HPDE6-E6E7 (cell line): ENCODE measurements at regions not wholly inside any gene's neighbourhood (a gene's known extent, or its start where the extent isn't known, plus 50 kb on each side); places are given as distances from the start of the nearest gene placed in this dataset.
"Not testable (repeated sequence)": the region's sequence is repeated elsewhere in the genome, so short reads cannot be mapped to it uniquely, and the experiment has no call there.

ENCODE experiments used
- DNase-seq: peaks from one replicate; pipeline ENCODE4 v3.0.0; 2011; ENCODE audit warnings: missing footprints; ENCODE audit errors: extremely low spot score

DNA sequence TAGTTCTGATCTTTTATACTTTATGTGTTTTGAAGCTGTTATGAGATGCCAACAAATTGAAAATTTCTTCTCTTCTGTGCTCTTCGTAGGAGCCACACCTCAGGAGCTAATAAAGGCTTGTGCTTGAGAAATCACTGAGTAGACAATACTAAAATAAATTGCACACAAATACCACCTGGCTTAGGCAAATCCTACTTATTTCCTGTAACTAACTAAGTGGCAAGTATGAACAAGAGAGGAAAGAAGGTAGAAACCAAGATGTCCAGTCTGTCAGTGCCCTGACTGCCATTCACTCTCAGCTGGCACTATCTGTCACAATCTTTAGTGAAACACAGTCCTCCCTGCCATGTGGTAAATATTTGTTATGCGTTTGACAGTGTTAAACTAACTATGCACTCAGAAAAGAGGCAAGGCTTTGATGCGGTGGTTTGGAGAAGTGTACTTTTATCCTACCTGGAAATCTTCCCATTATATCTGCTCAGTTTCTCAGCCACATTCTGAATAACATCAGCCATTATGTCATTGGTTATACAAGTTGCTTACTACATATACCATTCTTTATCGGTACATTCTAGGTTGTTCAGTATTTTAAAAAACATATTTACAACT lies 293.4 kb upstream of the VWC2 start:
- DNase-seq = no peak

DNA sequence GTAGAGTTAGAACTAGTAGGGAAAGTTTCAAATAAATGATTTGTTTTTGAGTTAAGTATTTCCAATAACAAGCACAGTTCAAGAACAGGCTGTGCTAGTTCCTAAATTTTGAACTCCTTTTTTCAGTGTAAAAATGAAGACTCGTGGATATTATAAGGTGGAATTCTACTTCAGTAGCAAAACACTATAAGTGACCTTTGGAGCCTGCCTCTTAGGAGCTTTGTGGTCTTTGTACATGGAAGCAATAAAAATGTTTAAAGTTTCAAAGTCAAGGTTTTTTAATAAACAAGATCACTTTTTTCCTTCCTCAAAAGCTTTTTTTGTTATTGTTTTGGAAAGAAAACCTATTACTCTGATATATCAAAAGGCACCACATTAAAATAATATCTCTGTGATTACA lies 292.4 kb upstream of the VWC2 start:
- DNase-seq = no peak

DNA sequence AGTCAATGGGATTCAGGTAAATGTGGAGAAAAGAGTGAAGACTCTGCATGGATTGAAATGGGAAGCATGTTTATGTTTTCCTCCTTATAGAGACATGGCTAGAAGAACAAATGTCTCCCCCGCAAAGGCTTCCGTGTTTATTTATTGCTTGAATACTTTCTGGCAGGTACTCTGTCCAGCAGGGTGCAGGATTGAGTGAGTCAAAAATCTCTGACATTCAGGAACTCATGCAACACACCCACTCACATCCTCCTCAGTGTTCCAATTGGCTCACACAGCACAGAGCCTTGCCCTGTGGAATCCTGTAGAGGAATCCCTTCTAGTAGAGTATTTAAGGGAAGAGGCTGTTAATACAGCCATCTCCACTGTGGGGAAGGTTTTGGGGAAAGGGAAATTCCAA lies 290.3 kb upstream of the VWC2 start:
- peak; percentile 26 for DNase-seq

DNA sequence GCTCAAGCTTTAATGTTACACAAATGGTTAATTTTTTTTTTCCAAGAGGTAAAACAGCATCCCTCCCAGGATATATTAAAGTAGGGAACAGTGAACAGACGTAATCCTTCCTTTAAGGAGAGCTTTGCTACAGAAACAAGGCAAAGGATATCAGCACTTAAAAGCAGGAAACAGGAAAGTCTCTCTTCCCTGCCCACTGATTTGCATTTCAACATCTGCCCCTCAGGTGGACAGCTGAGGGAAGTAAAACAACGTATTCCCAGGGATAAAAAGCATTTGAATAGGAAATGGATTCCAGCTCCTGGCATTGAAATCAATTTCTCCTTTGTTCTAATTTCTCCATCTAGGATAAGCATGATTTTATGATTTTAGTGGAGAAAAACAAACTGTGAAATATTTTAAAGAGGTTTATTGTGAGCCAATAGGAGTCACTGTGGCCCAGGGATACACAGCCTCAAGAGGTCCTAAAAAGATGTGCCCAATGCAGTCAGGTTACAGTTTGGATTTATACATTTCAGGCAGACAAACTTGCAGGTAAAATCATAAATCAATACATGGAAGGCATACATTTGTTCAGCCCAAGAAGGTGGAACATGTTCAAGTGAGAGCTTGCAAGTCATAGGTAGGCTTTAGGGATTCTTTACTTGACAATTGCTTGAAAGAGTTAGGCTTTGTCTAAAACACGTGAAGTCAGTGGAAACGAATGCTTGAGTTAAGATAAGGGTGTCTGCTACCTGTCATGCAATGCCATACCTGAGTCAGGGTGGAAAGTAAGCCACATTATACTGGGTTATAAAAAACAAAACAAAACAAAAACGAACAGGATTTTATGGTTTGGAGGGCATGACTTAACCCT lies 286.2 kb upstream of the VWC2 start:
- no peak for DNase-seq

DNA sequence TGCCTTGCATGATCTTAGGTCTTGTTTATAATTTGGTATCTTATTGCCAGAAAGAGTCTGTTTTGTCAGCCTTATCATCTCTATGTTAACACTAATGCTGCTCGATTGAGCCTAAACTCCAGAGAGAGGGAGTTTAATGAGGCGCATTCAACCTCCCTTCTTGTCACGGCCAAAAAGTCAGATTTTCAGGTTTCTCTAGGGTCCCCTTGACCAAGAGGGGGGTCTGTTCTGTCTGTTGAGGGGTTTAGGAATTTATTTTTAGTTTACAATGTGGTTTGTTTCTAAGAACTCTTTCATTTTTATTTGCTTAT lies 285.7 kb upstream of the VWC2 start:
- DNase-seq = no peak

DNA sequence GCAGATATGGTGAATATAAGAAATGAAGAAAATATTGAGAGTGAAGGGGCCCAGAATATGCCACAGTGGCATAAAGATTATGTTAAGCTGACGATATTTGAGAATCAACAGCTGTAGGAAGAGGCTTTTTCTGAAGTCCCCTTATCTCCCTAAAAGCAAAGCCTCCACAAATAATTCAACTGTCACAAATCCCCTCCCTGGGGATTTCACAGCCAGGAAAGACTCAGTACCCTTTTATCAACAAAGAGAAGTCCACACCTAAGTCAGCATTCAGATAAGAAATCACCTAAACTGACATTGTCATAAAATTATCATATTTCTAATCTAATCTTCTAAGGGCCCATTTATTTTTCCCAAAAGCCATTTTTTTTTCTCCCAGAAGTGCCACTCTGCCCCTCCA lies 284.9 kb upstream of the VWC2 start:
- DNase-seq = no peak

DNA sequence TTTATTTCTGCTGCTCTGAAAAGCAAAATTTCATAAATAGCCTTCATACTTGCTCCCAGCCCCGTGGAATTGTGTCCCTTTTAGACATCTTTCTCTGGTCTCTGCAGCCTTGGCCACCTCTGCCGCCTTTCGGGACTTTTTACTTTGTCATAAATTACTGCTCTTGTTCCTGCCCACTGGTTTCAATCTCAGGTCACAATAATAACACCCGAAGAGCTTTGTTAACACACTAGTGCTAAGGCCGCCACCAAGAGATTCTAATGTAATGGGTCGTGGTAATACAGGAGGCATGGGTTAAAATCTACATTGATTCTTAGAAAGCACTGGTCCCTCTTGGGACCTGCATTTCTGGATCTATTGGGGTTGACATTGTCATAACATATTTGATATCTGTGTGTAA lies 276.0 kb upstream of the VWC2 start:
- DNase-seq = no peak

DNA sequence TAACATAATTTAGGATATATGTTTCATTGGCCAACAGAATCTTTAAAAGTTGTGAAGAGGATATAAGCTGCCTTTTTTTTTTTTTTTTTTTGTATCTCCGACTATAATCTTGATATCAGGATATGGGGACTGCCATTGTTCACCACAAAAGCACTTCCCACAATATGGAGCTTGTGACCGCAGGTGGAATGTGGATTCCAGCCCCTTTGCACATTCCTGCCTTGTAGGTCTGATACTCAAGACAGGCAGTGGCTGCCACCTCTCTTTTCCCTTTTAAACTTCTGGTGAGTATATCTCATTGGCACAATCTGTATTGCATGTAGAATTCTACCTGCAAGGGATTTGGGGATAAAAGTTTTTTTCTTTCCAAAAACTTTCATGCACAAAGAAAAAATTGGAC lies 272.7 kb upstream of the VWC2 start:
- no peak for DNase-seq

DNA sequence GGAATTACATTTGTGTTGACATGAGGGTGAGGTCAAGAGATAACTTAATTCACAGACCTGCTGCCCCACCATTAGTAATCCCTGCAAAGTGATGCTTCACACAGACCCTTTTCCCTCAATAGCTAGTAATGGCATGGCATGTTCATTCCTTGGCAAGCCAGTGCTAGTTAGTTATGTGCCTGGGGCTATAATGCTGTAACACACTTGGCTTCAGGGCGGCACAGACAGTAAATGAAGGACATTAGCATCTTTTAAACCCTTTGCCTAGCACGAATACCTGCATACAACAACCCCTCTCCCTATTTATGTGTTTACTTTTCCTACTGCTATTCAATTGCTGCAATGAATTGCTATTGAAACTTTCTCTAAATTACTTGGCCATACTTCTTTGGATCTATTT lies 266.2 kb upstream of the VWC2 start:
- DNase-seq = not testable (repeated sequence)

DNA sequence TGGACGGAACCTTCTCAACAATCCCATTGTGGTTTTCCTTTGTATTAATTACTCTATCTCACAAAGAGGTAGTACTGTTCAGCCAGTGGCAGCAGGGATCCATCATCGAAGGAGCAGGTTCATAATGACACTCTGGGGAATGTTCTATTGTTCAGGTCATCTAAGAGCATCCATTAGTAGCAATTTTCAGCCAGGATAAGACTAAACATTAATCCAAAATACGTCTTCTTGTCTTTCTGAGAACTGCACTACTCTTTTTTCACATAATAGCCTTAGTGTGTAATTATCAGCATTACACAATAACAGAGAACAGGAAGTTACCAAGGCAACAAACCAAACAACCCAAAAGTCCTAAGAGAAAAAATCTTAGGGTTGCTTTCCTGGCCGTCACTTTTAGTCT lies 259.5 kb upstream of the VWC2 start:
- DNase-seq = no peak

DNA sequence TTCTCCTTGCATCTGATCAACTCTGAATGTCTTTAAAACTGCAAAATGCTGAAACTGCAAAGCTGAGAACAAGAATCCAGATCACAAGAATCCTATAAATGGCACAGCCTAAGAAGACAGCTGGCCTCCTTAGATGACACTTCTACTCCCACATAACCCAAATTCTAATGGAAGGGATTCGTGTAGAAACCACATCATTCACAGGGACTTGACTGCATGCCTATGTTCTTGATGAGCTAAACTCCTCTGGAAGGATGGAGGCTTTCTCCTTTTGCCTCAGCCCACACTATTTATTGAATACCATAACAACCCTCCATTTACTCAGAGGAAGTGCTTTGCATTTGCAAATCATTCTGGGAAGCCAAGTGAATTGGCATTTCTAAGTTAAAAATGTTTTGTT lies 252.5 kb upstream of the VWC2 start:
- no peak for DNase-seq

DNA sequence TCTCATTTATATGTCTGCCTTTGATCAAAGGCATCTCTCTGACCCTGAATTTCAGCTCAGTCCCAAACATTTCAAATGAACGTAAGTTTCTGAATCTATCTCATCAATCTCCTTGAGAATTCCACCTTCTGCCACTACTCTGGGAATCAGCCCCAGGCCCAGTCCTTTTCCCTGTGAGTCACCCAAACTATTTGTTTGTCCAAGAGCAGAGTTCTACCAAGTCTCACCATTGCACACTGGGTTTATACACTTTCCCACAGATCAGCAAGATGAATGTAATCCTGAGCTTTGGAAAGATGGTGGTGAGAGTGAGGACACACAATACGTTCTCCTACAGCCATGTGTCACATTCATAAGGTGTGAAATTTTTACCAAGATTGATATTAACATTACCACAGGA lies 251.3 kb upstream of the VWC2 start:
- DNase-seq = no peak

DNA sequence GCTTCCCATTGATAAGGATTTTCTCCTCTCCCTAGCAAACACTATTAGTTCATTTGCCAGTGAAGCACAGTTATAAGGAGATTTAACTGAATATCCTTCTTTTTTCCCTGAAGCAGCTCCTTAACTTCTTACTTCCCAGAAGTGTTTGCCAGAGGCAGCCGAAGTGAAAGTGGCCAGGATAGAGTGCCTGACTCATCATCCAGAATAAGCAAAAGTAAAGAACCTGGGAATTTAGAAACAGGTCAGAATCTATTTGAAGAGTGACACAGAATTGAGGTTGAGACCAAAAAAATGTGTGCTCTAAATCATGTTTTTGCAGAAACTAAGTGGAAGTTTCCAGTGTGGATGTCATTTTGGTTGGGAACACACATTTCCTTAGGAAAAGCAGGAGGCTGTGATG lies 249.6 kb upstream of the VWC2 start:
- DNase-seq = no peak

DNA sequence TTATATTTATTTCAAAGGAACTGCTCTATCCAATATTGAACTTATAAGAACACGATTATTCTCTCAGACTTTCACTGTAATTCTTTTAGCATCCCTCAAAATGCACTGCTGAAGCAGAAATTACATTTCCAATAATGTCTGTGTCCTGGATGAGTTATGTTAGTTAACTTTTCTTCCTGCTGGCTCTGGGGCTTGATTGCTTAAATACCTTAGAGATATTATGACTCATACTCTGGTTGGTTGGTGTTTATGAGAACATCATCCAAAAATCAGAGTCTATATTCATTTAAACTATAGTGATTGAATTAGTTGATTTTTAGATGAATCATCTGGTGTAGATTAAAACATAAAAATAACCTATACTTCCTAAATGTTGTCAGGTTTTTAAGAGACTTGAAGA lies 246.3 kb upstream of the VWC2 start:
- no peak for DNase-seq

DNA sequence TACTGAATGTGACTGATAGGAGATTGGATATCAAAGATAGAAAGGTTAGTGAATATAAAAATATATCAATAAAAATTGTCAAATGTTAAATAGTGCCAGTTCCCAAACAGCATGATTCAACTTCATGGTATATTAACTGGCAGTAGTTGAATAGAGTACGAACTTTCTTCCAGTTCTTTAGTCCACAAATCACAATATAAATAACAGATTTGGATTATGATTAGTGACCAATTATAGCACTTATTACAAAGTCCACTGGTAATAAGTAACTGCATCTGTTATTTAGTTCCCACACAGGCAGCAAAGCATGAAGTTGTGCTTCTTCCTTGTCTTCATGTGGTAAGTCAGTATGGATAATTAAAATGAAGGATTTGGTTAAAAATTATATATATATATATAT lies 243.0 kb upstream of the VWC2 start:
- no peak for DNase-seq

DNA sequence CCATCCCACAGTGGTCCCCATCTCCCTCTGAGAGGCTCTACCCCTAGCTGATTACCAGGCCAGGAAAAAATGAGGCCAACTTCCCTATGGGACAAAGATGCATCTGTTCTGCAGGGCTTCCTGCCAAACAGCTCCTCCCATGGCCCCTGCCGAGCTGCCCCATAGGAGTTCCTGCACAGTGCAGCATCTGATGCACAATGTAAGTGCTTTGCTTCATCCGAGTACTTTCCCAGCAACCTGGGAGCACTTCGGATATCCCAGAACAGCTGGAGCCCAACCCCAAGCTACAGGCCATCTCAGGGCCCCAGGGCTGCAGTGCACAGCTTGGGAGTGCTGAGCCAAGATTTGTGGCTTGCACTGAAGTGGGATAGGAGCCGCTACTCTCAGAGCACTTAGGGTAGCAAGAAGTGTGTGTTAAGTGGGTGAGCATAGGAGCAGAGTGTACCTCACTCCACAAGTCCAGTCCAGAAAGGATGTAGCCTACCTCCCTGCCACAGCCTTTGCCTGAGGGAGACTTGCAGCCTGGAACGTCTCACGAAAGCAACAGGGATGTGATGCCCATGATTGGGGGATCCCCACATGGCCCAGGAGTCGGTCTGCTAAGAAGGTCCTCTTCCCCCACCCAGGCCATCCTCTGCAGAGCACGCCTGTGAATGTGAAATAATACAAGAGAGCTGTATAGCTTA lies 209.6 kb upstream of the VWC2 start:
- no peak for DNase-seq

DNA sequence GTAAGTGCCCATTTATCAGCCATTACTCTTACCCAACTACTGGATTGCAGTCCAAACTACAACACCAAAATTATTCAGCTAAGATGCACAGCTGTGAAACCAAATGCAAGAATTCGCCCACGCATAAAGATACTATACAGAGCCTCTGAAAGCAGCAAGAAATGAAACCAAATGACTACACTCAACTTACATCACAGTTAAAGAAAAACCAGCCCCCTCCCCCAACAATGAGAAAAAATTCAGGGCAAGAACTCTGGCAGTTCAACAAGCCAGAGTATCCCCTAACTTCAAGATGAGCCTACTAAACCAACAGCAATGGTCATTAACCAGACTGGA lies 209.1 kb upstream of the VWC2 start:
- DNase-seq = no peak

DNA sequence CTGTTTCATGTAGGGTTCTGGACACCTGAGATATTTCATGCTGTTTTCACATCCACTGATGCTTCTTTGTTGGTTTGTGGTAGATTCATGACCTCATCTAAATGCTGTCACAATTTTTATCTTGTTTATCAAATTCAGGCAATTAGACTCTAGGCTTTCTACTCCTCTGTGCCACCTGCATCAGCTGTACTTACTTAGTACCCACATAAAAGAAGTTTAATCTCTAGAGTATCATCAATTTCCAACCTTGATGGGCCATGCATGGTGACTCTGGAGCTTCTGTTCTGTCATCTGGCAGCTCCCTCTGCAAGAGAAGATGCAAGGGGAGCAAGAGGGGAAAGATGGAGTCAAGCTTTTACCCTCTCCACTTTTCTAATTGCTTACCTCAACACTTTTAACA lies 195.9 kb upstream of the VWC2 start:
- no peak for DNase-seq

DNA sequence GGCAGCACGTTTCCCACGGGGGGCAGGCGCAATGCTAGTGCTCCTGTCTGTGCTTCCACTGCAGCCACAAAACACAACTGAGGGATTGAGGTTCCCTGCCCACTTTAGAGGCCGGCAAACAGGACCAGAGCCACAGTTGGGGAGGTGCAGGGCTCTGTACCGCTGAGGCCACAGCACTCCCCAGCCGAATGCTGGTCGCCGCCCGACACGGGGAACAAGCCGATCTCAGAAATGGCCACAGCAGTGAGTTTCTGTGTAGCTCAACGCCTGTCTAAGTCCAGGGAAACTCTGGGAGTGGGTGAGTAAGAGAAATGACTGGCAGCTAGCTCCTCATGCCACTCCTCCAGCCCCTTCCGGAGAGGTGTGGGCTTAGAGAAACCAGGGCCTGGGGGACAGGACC lies 194.0 kb upstream of the VWC2 start:
- DNase-seq = no peak

DNA sequence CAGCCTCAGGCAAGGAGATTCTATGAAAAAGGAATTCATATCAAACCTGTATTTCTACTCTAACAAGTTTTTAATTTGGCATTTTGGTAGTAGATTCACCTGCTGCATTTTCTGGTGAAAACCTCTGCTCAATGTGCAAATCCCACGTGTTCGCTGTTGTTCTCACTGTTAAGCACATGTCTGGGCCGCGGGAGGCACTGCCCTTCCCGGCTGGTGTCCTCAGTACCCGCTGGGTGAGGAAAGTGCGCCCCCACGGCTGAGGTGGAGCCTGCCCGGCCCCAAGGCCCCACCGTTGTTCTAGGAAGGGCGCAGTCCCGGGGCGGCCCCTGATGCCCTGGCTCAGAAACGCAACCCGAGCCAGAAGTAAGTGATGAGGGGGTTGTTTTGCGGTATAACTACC lies 193.4 kb upstream of the VWC2 start:
- no peak for DNase-seq

DNA sequence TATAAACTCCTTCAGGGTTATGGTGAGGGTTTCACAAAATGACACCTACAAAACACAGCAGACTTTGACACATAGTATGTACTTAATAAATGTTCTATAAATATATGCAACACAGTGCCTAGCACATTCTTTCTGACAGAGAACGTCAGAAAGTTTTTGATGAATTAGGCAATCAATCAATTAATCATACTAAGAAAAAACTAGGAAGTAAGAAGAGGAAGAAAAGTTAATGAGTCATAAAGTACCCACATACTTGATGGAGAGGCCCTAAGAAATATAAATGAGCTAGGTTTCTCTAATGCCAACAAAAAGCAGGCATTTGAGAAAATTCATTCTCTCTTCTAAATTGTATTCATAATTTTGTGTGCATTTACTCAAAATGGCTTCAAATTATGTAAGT lies 192.7 kb upstream of the VWC2 start:
- no peak for DNase-seq

DNA sequence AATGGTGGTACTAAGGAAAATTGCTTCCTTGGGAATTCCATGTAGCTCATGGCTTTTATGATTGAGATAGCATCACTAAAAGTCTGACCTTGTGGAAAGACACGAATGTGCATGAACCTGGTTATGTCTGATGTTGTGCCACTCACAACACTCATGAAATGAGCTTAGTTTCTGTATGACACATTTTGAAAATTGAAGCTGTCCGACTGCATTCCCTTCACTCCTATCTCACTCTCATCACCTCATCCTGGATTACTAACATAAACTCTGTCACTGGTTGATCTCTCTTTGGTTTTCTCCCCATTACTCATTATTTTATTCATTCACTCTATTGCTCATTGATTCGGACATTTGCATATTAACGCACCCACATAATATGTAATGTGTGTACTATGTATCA lies 190.0 kb upstream of the VWC2 start:
- DNase-seq = no peak

DNA sequence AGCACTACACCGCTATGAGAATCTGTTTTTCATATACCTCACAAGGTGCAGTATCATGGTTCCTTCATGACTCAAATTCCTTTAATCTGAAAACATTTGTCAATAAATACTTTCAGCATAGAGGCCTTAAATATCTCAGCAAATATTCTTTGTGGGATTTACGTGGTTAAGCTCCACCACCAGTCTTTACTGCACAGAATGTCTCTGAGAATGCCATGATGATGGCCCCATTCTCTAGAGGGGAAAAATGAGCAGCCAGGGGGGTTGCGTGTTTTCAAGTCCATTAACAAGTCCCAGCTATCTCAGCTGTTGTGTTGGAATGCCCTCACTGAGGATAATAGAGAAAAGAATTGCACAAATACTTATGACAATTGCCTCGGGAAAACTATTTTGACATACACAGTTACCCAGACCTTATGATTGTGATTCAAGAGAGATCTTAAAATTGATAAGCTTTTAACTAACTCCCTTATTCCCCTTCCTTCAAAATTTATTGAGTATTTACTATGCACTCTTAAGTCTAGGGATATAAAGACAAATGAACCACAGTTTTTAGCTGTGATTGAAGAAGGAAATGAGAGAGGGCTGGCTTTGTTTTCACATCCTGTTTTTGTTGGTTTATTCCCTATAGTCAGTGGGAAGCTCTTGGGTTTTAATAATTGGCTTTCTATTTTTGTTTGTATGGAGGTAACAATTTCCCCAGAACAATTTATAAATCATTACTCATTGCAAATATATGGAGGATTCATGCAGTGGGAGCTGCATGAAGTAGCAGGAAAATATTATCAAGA lies 176.5 kb upstream of the VWC2 start:
- DNase-seq = no peak
